Liver (tissue), 3 donors: ENCODE measurements at regions not wholly inside any gene's neighbourhood (a gene's known extent, or its start where the extent isn't known, plus 50 kb on each side); places are given as distances from the start of the nearest gene placed in this dataset.

Source experiments
- ATF3 ChIP-seq: IDR thresholded peaks from 2 replicates; pipeline ENCODE4 v1.6.1; 2016; ENCODE audit warnings: antibody characterized with exemption
- CTCF ChIP-seq: fragments of 150-350 bp; IDR thresholded peaks from 2 replicates; pipeline ENCODE4 v1.5.1; 2017; ENCODE audit warnings: improper control_type of control experiment, low read depth, low read length; ENCODE audit not compliant: missing input control
- EGR1 ChIP-seq, 2 donors: IDR thresholded peaks; 2 replicates each; pipeline ENCODE4 v1.6.1; 2016 to 2018; ENCODE audit warnings: antibody characterized with exemption in 2 of 2, low read depth in 2 of 2
- FOXA1 ChIP-seq: IDR thresholded peaks from 2 replicates; pipeline ENCODE4 v1.6.1; 2016; ENCODE audit warnings: antibody characterized with exemption
- HNF4A ChIP-seq, 2 donors: conservative IDR thresholded peaks; 2 replicates each; pipeline ENCODE4 v1.6.1; 2016; ENCODE audit warnings: antibody characterized with exemption in 2 of 2, mild to moderate bottlenecking in 2 of 2
- HNF4G ChIP-seq: IDR thresholded peaks from 2 replicates; pipeline ENCODE4 v1.6.1; 2016; ENCODE audit warnings: antibody characterized with exemption
- NR2F2 ChIP-seq: IDR thresholded peaks from 2 replicates; pipeline ENCODE4 v1.6.1; 2016; ENCODE audit warnings: antibody characterized with exemption
- RAD21 ChIP-seq, 2 donors: IDR thresholded peaks; 2 replicates each; pipeline ENCODE4 v1.6.1; 2016; ENCODE audit warnings: antibody characterized with exemption in 2 of 2, mild to moderate bottlenecking in 2 of 2
- REST ChIP-seq: IDR thresholded peaks from 2 replicates; pipeline ENCODE4 v1.6.1; 2016; ENCODE audit warnings: antibody characterized with exemption, mild to moderate bottlenecking
- SP1 ChIP-seq: IDR thresholded peaks from 2 replicates; pipeline ENCODE4 v1.6.1; 2018; ENCODE audit warnings: antibody characterized with exemption, mild to moderate bottlenecking
- TAF1 ChIP-seq: conservative IDR thresholded peaks from 2 replicates; pipeline ENCODE4 v1.6.1; 2016; ENCODE audit warnings: antibody characterized with exemption, mild to moderate bottlenecking
- YY1 ChIP-seq: IDR thresholded peaks from 2 replicates; pipeline ENCODE4 v1.6.1; 2016; ENCODE audit warnings: antibody characterized with exemption, mild to moderate bottlenecking
- donor health status: healthy.
- donor health status: healthy.

- peak; percentile 26 for TF ChIP-seq CTCF
- no peak for TF ChIP-seq EGR1 (IDR thresholded peaks at IDR 0.05; ENCODE audit: low read depth in 2 of 2)
- TF ChIP-seq SP1, result no peak
- TF ChIP-seq ATF3, result no peak
- TF ChIP-seq YY1, result no peak
- TF ChIP-seq FOXA1, result no peak
- TF ChIP-seq NR2F2, result no peak
- TF ChIP-seq REST, result no peak
- no peak for TF ChIP-seq TAF1
- no peak for TF ChIP-seq HNF4G
- TF ChIP-seq RAD21 (IDR thresholded peaks at IDR 0.05), result peak; percentile 57 to 78
- TF ChIP-seq HNF4A (conservative IDR thresholded peaks at IDR 0.05), result no peak
These were observed 163.4 kb upstream of the USP24 start for GRCh38 chr1:55378582-55378981.
